ENCODE measurements at regions not wholly inside any gene's neighbourhood (a gene's known extent, or its start where the extent isn't known, plus 50 kb on each side); places are given as distances from the start of the nearest gene placed in this dataset.

- Histone ChIP-seq H3K4me1 (ENCODE audit: insufficient read depth) (no peaks in the 10 kb centered on the region), H3K27me3 (no peaks in the 10 kb centered on the region), H3K27ac (no peak overlapping the region), H3K9me3 (no peaks in the 10 kb centered on the region), H3K4me3 (no peak overlapping the region), H3K36me3 (no peaks in the 10 kb centered on the region)
- intact Hi-C loops (cut with DNase I) = no loop called here
- no peak for DNase-seq
- TF ChIP-seq CTCF (IDR thresholded peaks at IDR 0.05) = no peak
- TF ChIP-seq EP300 (IDR thresholded peaks at IDR 0.05) = no peak
- TF ChIP-seq POLR2A (IDR thresholded peaks at IDR 0.05) = no peak
Observed at GRCh38 chr13:37981932-37982331, 112.4 kb upstream of the TRPC4 start.

DNA sequence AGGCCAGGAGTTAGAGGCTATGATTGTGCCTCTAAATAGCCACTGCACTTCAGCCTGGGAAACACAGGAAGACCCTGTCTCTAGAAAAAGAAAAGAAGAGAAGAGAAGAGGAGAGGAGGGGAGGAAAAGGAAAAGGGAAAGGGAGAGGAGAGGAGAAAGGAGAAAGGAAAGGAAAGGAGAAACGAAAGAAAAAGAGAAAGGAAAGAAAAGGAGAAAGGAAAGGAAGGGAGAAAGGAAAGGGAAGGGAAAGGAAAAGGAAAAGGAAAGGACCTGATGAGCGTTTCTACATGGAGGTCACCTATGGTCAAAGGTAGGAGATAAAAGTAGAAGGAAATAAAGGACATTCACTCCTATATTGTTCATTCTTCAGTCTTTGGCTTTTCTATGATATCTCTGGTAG is 109.1 kb upstream of the TRPC4 start:
- intact Hi-C loops (cut with DNase I) = no loop called here
- 77 to 87% (median 82%) methylated on average over 2 of the region's 2 CpGs for WGBS, 3 donors

DNA sequence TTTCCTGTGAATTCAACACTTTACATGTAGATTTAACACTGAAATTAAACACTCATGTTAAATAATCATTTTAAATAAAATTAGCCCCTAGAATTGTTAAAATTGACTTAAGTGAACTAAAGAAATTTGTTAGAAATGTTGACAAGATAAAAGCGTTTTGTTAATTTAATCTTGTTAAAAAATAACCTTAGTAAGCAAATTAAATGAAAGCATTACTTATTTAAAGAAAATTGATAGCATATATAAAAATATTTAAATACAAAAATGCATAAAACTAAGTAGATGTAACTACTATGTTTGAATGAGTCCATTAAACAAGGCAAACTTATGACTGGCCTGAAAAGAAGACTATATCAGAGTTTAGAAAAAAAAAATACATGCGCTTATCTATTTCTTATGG is 99.0 kb upstream of the TRPC4 start:
- WGBS, 3 donors = 49 to 90% (median 87%) methylated on average over 2 of the region's 2 CpGs
- Histone ChIP-seq H3K27ac (no peak overlapping the region), H3K9me3 (no peaks in the 10 kb centered on the region), H3K4me1 (ENCODE audit: insufficient read depth) (no peaks in the 10 kb centered on the region), H3K36me3 (no peaks in the 10 kb centered on the region), H3K4me3 (no peak overlapping the region), H3K27me3 (no peaks in the 10 kb centered on the region)
- no peak for TF ChIP-seq CTCF (IDR thresholded peaks at IDR 0.05)
- no peak for TF ChIP-seq POLR2A (IDR thresholded peaks at IDR 0.05)
- no peak for TF ChIP-seq EP300 (IDR thresholded peaks at IDR 0.05)
- DNase-seq = no peak
- intact Hi-C loops (cut with DNase I) = no loop called here

More for the DNA sequence above, 109.1 kb upstream of the TRPC4 start:
- TF ChIP-seq POLR2A (IDR thresholded peaks at IDR 0.05) = no peak
- no peak for TF ChIP-seq EP300 (IDR thresholded peaks at IDR 0.05)
- TF ChIP-seq CTCF (IDR thresholded peaks at IDR 0.05) = no peak
- H3K4me1 ChIP-seq (ENCODE audit: insufficient read depth) = no peaks in the 10 kb centered on the region
- H3K27me3 ChIP-seq = no peaks in the 10 kb centered on the region
- no peaks in the 10 kb centered on the region for H3K36me3 ChIP-seq
- no peak overlapping the region for H3K27ac ChIP-seq
- no peaks in the 10 kb centered on the region for H3K9me3 ChIP-seq
- no peak for DNase-seq
- no peak overlapping the region for H3K4me3 ChIP-seq

- TF ChIP-seq CTCF (IDR thresholded peaks at IDR 0.05) = no peak
- no peak for TF ChIP-seq EP300 (IDR thresholded peaks at IDR 0.05)
- no peak for TF ChIP-seq POLR2A (IDR thresholded peaks at IDR 0.05)
- H3K4me3 ChIP-seq = no peak overlapping the region
- H3K4me1 ChIP-seq (ENCODE audit: insufficient read depth) = no peaks in the 10 kb centered on the region
- H3K9me3 ChIP-seq = no peaks in the 10 kb centered on the region
- no peaks in the 10 kb centered on the region for H3K36me3 ChIP-seq
- H3K27me3 ChIP-seq = no peaks in the 10 kb centered on the region
- DNase-seq = no peak
- H3K27ac ChIP-seq = no peak overlapping the region
- intact Hi-C loops (cut with DNase I) = no loop called here
- 92 to 97% (median 96%) methylated on average over 1 of the region's 1 CpG for WGBS, 3 donors
Observed at GRCh38 chr13:37966266-37966665, 96.7 kb upstream of the TRPC4 start.

GRCh38 chr13:37960427-37960826 is 90.9 kb upstream of the TRPC4 start:
- Histone ChIP-seq H3K9me3 (no peaks in the 10 kb centered on the region), H3K4me3 (no peak overlapping the region), H3K27ac (no peak overlapping the region), H3K4me1 (ENCODE audit: insufficient read depth) (no peaks in the 10 kb centered on the region), H3K36me3 (no peaks in the 10 kb centered on the region), H3K27me3 (no peaks in the 10 kb centered on the region)
- intact Hi-C loops (cut with DNase I) = no loop called here
- WGBS, 3 donors = 85 to 96% (median 92%) methylated on average over 1 of the region's 1 CpG
- no peak for DNase-seq
- no peak for TF ChIP-seq CTCF (IDR thresholded peaks at IDR 0.05)
- no peak for TF ChIP-seq POLR2A (IDR thresholded peaks at IDR 0.05)
- no peak for TF ChIP-seq EP300 (IDR thresholded peaks at IDR 0.05)
